ENCODE measurements at regions not wholly inside any gene's neighbourhood (a gene's known extent, or its start where the extent isn't known, plus 50 kb on each side); places are given as distances from the start of the nearest gene placed in this dataset.

- DNase-seq (ENCODE audit: insufficient read length, low spot score) (no peak), FAIRE-seq (no peak)
- TF ChIP-seq CTCF (IDR thresholded peaks at IDR 0.05; ENCODE audit: insufficient read depth, missing control alignments), result no peak
Measured at GRCh38 chr3:168223085-168223484, 127.4 kb upstream of the GOLIM4 start.

- no peak for TF ChIP-seq CTCF (IDR thresholded peaks at IDR 0.05; ENCODE audit: insufficient read depth, missing control alignments)
- DNase-seq (ENCODE audit: insufficient read length, low spot score), result no peak
- FAIRE-seq, result no peak
Measured at GRCh38 chr3:168220556-168220955, 124.8 kb upstream of the GOLIM4 start.

- no peak for TF ChIP-seq CTCF (IDR thresholded peaks at IDR 0.05; ENCODE audit: insufficient read depth, missing control alignments)
- DNase-seq (ENCODE audit: insufficient read length, low spot score) (no peak), FAIRE-seq (no peak)
Measured at GRCh38 chr3:168219530-168219929, 123.8 kb upstream of the GOLIM4 start.

- no peak for FAIRE-seq
- DNase-seq (ENCODE audit: insufficient read length, low spot score), result no peak
- no peak for TF ChIP-seq CTCF (IDR thresholded peaks at IDR 0.05; ENCODE audit: insufficient read depth, missing control alignments)
Measured at GRCh38 chr3:168218600-168218999, 122.9 kb upstream of the GOLIM4 start.

GRCh38 chr3:168216851-168217250 is 121.1 kb upstream of the GOLIM4 start:
- no peak for FAIRE-seq
- no peak for DNase-seq (ENCODE audit: insufficient read length, low spot score)
- TF ChIP-seq CTCF (IDR thresholded peaks at IDR 0.05; ENCODE audit: insufficient read depth, missing control alignments), result no peak

GRCh38 chr3:168213920-168214319 is 118.2 kb upstream of the GOLIM4 start:
- DNase-seq (ENCODE audit: insufficient read length, low spot score), result no peak
- no peak for FAIRE-seq
- TF ChIP-seq CTCF (IDR thresholded peaks at IDR 0.05; ENCODE audit: insufficient read depth, missing control alignments), result no peak

GRCh38 chr3:168212664-168213285 is 117.1 kb upstream of the GOLIM4 start:
- DNase-seq (ENCODE audit: insufficient read length, low spot score) (no peak), FAIRE-seq (no peak)

More at GRCh38 chr3:168212664-168213285, 117.1 kb upstream of the GOLIM4 start:
- no peak for TF ChIP-seq CTCF (IDR thresholded peaks at IDR 0.05; ENCODE audit: insufficient read depth, missing control alignments)

All from D721Med (cell line).